NCI-H226 (cell line): ENCODE measurements at regions not wholly inside any gene's neighbourhood (a gene's known extent, or its start where the extent isn't known, plus 50 kb on each side); places are given as distances from the start of the nearest gene placed in this dataset.
"Not testable (repeated sequence)": the region's sequence is repeated elsewhere in the genome, so short reads cannot be mapped to it uniquely, and the experiment has no call there.

Experiments
- DNase-seq: peaks from one replicate; pipeline ENCODE4 v3.0.0-alpha.2; 2015

DNA sequence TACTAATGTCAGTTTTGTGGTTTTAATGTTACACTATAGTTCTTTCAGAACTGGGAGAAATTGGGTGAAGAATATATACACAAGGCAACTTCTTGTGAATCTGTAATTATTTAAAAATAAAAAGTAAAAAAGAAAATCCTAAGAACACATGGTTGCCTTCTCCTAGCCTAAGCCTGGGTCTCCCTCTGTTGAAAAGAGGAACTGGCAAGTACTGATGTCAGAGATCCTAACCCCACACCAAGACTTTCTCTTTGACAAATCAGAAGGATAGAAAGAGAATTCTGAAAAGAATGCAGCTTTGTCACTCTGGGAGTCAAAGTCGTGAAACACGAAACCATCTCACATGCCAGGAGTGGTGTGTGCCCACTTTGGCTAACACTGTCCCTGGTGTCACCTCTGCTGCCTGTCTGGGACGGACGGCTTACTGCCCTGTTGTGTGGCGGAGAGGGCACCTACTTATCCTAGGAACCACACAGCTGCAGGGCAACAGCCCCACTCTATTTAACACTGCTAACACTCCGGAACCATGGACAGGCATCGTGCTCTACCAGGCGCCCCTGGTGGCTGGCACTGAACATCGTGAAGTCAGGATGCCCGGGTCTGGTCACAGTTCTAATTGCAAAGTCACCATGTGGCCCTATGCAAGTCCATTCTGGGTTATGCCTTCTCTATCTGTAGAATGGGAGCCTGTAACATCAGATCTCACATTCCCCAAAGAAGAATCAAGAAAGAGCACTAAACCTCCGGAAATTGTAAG is 108.7 kb upstream of the CD82 start:
- no peak for DNase-seq

DNA sequence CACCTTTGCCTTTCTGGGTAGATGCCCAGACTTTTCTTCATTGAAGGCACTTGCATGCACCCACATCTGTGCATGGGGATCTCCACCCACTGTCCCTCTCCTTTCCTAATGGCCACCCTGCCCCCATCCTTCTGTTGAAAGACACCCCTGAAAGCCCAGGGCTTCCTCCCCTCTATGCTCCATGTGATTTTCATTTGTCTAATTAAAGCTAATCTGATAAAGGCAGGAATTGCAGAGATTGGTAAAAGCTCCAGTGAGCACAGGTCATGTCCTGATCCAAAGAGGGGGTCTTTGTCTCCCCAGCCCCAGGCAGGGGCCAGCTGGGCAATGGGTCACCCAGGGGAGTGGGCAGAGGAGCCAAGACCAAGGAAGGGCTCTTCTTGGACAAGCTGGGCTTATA is 107.6 kb upstream of the CD82 start:
- DNase-seq = no peak

DNA sequence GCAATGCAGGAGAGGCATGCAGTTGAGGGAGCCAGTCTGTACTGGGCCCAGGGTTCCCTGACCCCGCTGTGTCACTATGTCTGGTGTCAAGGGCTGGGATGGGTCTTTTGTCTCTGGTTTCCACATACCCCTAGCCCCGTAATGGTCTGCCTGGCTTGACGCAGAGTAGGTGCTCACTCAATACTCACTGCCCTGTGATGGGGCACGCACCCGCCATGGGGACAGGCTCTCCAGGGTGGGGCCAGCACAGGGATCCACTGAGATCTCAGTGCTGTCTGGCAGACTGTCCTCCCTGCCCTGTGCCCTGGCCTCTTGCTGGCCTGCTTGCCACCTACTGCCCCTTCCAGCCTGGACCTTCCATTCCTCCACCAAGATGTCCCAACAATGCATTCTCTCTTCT is 101.7 kb upstream of the CD82 start:
- no peak for DNase-seq

DNA sequence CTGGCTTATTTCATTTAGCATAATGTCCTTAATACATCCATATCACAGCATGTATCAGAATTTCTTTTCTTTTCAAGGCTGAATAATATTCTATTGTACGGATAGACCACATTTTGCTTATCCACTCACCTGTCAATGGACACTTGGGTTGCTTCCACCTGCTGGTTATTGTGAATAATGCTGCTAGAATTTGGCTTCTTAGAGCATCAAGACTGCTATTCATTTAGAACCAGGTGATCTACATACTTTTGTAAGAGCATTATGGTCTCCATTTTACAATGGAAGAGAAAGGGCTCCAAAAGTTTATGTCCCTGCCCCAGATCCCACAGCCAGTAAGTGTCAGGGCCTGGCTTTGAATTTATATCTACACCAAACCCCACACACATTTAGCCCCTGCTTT is 100.7 kb upstream of the CD82 start:
- no peak for DNase-seq

DNA sequence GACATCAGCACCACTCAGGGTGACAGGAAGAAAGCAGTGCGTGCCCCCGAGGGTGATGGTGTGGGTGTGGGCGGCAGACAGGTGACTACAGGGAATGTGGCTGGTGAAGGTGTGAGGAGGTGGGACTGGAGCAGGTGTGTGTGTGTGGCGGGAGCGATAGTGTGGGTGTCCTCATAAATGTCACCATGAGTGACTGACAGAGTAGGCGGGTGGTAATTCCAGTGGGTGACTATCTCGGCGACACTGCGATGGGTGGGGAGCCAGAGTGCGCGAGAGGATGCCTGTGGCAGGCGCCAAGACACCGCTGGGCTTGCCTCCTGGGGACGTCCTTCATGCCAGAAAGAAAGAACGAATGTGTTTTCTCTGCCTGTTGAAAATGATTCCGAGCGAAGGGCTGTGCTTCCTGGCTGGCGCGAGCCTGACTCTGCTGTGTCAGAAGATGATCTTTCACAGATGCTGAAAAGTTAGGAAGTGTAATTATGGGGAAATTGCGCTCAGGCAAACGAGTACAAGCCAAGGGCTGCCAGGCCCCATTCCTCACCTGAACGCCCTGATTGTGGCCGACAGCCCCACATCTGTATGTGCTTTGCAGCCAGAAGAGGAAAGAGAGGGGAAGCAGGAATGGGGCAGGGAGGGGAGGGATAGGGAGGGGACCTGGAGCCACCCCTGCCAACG is 98.8 kb upstream of the CD82 start:
- no peak for DNase-seq

DNA sequence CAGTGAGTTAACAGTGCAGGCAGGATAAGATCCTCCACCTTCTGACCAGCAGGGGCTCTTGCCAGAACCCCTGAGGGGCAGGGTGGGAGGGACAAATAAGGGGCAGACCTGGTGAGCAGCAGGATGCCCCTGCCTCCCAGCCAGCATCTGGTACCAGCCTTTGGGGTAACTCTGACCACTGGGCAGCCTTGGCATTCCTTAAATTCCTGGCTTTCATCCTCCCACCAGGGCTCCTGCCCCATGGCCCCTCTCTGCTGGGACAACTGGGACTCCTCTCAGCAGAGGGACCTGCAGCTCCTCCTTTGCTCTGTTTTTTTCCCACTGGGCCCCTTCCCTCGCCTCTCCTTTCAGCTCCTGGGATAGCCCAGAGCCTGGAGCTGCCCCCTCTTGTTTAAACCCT is 98.0 kb upstream of the CD82 start:
- DNase-seq = no peak

DNA sequence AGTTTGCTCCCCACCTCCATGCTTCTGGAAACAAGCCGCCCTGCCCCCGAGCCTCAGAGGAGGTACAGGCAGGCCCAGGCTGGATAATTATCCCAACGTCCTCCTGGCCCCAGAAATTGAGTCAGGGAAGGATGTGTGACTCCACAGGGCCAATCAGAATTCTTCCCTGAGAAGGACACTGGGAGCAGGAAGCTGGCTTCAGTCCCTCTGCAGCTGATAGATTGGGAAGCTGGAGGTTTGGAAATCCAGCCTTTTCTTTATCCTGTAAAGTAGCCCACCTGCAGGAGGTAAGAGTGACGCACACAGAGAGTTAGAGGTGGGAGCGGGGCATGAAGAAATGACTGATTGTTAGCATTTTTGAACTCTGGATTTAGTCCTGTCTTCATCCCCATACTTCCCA is 97.5 kb upstream of the CD82 start:
- DNase-seq = no peak

DNA sequence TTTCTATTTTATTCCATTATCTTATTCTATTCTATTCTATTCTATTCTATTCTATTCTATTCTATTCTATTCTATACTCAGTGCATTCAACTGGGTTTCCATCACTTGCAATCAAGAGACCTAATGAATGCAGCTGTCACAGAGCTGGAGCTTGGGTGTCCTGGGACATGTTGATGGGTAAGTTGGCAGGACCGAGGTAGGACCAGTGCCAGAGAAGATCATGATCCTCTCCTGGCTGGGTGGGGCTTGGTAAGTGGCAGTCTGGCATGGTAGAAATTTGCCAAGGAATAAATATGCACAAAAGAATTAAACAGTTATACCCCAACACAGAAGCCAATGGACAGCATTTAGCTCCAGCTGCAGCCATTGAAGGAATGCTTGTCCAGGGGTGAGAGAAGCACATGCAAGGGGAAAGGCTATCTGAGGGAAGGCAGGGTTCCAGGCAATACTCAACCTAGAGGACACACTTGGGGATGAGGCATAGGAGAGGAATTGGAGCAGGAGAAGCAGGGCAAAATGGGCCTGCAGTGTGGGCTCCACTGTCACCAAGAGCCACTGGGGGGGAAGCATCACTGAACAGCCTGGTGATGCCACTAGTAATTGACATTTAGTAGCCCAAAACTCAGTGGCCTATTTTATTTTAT is 97.0 kb upstream of the CD82 start:
- no peak for DNase-seq

DNA sequence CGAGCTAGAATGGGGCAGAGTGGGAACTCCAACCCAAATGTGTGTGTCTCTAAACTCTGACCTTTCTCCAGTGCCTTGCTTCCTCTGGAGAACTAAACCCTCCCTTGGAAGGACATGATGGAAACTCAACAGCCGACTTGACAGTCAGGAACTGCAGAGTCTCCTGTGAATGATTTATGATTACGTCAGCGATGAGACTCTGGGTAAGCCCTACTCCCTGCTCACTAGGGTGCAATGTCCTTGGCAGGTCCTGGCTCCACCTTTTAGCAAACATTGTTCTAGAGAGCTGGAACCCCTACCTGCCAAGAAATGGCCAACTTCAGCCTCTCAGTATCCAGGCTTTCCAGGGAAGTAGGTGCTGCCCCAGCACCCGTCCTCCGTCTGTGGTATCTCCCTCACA is 96.1 kb upstream of the CD82 start:
- DNase-seq = no peak

DNA sequence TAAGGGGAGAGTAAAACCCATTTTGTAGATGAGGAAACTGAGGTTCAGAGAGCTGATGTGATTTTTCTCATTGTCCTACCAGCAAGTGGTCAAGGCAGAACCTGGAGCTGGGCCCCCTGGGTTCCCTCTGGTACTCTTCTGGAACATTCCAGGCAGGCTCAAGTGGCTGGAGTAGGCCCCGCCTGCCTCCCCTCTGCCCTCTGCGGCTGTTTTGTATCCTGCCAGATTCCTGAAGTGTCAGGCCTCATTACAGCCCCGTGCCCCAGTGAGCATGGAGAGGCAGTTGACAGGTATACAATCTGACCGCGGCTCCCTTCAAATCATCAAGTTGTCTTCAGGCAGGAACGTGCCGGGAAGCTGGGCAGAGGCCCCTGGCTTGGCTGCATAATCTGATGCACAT is 94.6 kb upstream of the CD82 start:
- DNase-seq = no peak

DNA sequence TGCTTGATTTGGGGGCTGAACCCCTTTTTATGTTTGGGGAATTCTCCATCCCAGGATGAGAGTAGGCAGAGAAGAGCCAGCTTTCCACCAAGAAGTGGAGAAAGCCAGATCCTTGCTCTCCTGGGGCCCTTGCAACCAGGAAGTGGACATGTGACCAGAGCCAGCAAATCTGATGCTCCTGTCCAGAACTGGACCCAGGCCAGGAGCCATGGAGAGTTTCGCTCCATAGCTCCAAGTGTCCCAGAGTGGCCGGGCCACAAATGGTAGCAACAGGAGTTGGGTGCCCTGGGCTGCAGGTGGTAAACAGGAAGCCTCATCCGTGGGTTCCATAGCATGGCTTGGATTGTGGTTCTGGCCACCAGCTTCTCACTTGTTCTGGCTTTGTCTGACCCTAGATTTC is 93.9 kb upstream of the CD82 start:
- DNase-seq = no peak

DNA sequence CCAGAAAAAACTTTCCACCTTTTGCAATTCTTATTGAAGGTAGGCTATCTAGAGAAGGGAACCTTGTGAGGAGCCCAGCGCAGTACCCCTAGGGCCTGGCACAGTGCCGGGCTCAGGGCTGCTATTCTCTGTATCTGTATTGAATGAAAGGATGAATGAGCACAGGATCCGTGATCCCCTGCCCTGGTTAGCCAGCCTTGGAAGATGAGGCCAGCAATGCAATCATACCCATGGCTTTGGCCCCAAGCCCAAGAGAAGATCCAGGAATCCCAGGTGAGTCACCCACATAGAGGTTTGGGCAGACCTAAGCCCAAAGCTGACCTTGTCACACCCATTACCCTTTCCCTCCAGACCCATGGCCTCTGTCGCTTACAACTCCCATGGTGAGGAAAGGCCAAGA is 92.5 kb upstream of the CD82 start:
- no peak for DNase-seq

DNA sequence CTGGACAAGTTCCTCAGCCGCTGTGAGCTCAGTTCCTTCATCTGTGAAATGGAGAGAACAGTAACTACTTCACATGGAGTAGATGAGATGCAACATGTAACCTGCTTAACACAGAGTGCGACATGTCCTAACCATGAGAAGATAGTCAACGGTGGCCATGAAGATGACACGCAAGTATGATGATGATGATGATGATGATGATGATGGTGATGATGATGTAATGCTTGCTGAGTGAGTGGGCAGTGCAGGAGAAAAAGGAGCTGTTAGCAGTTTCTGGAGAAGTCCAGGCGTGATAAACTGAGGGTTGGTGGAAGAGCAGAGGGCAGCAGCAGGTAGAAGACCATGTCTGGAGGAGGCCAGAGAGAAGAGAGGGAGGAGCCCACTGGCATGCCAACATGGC is 90.8 kb upstream of the CD82 start:
- no peak for DNase-seq

DNA sequence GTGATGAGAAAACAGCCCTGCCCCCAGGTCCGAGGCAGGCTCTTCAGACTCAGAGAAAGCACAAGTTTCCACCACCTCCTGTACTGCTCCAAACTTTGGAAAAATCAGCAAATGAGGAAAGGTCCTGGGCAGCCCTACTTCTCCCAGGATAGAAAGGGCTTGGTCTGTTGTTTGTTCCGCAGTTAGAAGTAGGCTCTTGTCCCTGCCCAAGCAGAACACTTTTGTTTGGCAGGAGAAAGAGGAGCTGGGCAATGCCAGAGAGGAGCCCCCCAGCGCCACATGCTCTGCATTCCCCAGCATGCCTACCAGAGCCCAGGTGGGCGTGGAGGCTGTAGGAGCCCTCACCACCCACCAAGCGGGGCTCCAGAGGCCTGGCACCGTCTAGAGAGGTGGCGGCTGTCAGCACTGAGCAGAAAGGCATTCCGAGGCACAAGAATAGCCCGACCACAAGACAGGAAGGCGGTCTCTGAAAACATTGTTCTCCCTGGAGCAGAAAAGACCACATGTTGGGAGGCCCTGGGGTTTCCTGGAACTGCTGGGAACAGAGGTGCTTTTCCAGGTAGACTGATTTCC is 90.3 kb upstream of the CD82 start:
- DNase-seq = no peak

DNA sequence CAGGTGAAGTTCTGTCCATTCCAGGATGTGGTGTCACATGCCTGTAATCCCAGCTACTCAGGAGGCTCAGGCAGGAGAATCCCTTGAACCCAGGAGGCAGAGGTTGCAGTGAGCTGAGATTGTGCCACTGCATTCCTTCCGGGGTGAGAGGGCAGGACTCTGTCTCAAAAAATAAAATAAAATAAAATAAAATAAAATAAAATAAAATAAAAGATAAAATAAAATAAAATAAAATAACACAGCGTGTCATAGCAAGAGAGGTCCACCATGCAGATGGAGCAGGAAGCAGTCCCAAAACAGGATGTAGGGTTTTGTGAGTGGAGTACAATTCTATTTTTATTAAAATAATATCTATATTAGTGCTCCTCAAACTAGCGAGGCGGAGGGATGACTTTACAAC is 83.1 kb upstream of the CD82 start:
- DNase-seq = not testable (repeated sequence)

DNA sequence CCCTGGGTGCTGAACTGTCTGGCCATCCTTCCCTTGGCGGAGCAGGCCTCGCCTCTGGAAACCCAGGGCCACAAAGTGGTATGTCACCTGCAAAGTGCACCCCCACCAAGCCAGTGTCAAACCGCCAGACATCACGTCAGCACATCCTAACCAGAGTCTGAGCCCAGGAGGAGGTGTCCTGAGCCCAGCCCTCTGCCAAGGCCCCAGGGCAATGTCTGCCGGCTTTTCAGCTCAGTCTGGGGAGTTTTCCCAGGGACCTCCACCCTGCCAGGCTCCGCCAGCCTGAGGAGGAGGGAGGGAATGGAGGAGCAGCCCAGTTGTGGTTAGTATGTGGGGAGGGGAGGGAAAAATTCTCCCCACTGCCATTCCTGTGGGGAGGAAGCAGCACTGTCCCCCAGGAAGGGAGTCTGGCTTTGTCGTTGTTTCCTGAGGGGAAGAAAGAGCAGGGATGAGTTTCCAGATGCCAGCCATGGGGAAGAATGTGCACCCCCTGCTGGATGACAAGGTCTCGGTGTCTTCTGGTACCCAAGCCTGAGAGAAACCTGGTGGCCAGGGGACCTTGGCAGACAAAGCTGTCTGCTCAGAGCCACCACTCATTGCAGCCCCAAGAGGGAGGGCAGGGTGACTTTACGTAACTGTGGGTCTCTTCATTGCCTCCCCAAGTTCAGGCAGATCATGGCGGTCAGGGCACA is 81.4 kb upstream of the CD82 start:
- DNase-seq = no peak

DNA sequence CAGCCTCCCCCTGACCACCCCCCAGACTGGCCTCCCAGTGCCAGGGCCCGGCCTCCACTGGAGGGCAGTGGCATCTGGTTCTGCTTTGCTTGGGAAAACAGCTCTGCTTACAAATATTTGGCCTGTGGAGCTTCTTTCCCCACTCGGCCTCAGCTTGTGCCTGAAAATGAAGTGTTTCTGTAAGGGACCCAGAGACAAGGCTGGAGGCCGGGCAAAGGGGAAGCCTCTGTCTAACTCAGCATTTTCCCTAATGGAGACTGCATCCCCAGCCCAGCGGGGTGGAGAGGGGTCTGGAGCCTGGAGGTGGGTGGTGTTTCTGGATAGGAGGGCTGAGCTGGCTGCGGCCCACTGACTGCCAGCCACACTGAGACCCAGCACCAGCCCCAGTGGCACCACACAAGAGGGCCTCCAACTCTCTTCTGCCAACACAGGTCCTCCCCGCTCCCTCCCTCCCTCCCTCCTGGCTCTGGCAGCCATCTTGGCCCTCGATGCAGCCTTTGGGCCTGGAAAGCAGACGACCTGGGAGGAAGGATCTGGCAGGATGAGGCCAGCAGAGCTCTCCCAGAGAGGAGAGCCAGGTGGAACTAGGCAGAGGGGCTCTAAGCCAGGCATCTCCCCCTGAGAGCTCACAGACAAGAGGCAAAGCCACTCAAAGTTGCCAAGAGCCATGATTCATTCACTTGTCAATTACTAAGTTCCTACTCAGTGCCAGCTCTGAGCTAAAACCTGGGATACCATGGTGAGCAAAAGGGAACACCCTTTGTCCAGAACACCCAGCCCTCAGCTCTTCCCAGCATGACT is 77.1 kb upstream of the CD82 start:
- DNase-seq = no peak

DNA sequence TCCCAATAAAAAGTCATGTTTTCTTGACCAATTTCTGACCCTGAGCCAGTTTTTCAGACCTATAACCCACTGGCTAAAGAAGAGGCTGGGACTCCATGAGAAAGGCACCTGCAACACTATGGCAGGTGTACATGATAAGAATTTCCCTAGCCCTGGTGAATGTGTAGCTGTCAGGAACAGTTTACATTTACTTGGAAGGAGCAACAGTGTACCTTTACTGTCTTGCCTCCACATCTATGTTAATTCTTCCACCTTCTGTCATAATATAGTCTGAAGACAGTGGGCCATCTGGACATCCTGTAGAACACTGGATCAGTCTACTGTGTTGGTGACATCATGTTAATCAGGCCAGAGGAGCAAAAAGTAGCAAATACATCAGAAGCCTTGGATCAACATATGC is 72.1 kb upstream of the CD82 start:
- no peak for DNase-seq

DNA sequence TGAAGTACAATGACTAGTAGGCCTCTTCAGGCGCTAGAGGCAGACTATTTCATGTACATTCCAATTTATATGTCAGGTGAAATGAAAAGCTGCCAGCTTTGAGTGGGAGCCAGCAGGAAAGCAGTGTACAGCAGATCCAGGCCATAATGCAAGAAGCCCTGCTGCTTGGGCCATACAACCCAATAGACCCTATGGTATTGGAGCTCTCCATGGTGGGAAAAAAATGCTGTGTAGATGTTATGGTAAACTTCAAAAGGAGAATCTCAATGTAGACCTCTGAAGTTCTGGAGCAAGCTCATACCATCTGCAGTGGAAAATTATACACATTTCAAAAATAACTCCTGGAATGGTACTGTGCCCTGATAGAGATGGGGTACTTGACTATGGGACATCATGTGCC is 71.5 kb upstream of the CD82 start:
- no peak for DNase-seq

DNA sequence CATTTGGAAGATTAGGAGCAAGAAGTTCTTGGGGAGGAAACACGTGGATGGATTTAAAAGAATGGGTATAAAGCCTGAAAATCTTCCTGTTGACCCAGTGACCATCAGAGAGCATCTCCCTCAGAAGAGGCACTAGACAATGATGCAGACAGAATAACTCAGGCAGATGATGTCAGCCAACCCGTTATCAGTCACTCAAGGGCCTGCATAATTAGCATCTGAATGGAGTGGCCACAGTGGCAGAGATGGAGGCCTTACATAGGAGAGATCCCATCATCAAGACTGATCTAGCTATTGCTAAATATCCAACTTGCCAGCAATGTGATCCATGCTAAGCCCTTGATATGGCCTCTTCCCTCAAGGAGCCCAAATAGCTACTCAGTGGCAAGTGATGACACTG is 70.7 kb upstream of the CD82 start:
- no peak for DNase-seq

DNA sequence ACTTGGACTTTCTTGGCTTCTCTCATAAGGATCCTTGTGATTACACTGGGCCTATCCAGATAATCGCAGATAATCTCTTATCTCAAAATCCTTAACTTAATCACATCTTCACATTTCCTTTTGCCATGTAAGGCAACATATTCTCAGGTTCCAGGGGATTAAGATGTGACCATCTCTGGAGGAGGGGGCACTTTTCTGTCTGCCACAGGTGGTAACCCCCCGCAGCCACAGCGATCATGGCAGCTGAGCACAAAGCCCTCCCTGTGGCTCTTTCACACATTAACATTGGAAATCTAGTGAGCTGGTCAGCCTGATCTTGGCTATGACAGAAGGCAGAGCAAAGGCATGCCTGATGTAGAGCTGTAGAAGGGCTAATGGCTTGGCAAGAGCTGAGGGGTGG is 69.1 kb upstream of the CD82 start:
- no peak for DNase-seq

DNA sequence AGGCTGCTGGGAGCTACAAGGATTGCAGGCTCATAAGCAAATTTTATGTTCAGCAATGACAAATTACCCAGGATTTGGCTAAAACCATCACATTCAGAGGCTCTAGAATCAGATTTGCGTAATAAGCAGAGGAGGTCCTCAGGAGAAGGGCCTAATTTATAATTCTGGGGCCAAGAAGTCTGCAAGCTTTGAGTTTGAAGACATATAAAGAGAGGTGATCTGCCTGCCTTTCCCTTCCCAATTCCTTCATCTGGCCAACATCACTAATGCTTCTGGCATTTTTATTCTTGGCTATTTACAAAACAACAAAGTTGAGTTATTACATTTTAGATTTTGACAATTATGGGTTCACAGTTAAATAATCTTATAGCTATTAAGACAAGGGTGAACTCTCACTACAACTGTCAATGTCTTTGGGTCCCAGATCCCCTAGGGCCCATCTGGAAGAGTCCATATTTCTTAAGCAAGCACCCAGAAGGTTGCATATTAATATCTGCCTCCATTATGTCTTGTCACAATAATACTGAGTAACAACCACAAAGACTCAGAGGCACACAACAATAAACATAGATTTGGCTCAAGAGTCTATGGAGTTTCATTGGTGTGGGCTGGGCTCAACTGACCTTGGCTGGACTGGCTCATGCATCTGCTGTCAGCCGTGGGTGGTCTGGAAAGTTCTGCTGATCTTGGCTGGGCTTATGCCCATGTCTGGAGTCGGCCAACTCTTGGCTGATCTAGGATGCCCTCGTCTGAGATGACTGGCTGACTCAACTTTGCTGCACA is 67.2 kb upstream of the CD82 start:
- DNase-seq = no peak
